ENCODE measurements at regions not wholly inside any gene's neighbourhood (a gene's known extent, or its start where the extent isn't known, plus 50 kb on each side); places are given as distances from the start of the nearest gene placed in this dataset.
"Not testable (repeated sequence)": the region's sequence is repeated elsewhere in the genome, so short reads cannot be mapped to it uniquely, and the experiment has no call there.

- ATAC-seq (ENCODE audit: low FRiP score in 2 of 2) (no peak), DNase-seq (no peak)
- TF ChIP-seq EP300 (IDR thresholded peaks at IDR 0.05) (no peak), CTCF (IDR thresholded peaks at IDR 0.05) (no peak), POLR2A (IDR thresholded peaks at IDR 0.05) (no peak), POLR2AphosphoS5 (IDR thresholded peaks at IDR 0.05) (no peak)
- H3K4me1 ChIP-seq, result no peaks in the 10 kb centered on the region
- no peaks in the 10 kb centered on the region for H3K9me3 ChIP-seq
- H3K27me3 ChIP-seq, result no peaks in the 10 kb centered on the region
- H3K36me3 ChIP-seq, result no peaks in the 10 kb centered on the region
- no peak overlapping the region for H3K27ac ChIP-seq
- WGBS, 2 donors, result 84 to 92% methylated on average over 1 of the region's 1 CpG
- no peak overlapping the region for H3K4me3 ChIP-seq
Measured at GRCh38 chr14:66272221-66272620, 213.9 kb upstream of the CCDC196 start.

- Histone ChIP-seq H3K36me3 (no peaks in the 10 kb centered on the region), H3K27me3 (no peaks in the 10 kb centered on the region), H3K27ac (no peak overlapping the region), H3K9me3 (no peaks in the 10 kb centered on the region), H3K4me3 (no peak overlapping the region), H3K4me1 (no peaks in the 10 kb centered on the region)
- peak in 1 of 2 donors; percentile 38 for ATAC-seq (ENCODE audit: low FRiP score in 2 of 2)
- DNase-seq, result no peak
- 0 to 56% methylated on average over 1 of the region's 1 CpG for WGBS, 2 donors
- no peak for TF ChIP-seq POLR2A (IDR thresholded peaks at IDR 0.05)
- TF ChIP-seq EP300 (IDR thresholded peaks at IDR 0.05), result no peak
- no peak for TF ChIP-seq CTCF (IDR thresholded peaks at IDR 0.05)
- TF ChIP-seq POLR2AphosphoS5 (IDR thresholded peaks at IDR 0.05), result no peak
Measured at GRCh38 chr14:66273261-66273832, 212.8 kb upstream of the CCDC196 start.

- H3K36me3 ChIP-seq; DNase-seq; H3K4me1 ChIP-seq; H3K4me3 ChIP-seq; ATAC-seq (ENCODE audit: low FRiP score in 2 of 2); H3K27ac ChIP-seq; H3K27me3 ChIP-seq; H3K9me3 ChIP-seq: not testable (repeated sequence)
- WGBS, 2 donors, result 89% methylated on average over 3 of the region's 3 CpGs
Measured at GRCh38 chr14:66278418-66278817, 207.8 kb upstream of the CCDC196 start.

- WGBS, 2 donors, result 84 to 85% methylated on average over 9 of the region's 9 CpGs
- no peak for TF ChIP-seq POLR2AphosphoS5 (IDR thresholded peaks at IDR 0.05)
- TF ChIP-seq POLR2A (IDR thresholded peaks at IDR 0.05), result no peak
- no peak for TF ChIP-seq CTCF (IDR thresholded peaks at IDR 0.05)
- TF ChIP-seq EP300 (IDR thresholded peaks at IDR 0.05), result no peak
- Histone ChIP-seq H3K36me3 (no peaks in the 10 kb centered on the region), H3K4me3 (no peak overlapping the region), H3K27me3 (no peaks in the 10 kb centered on the region), H3K9me3 (no peaks in the 10 kb centered on the region), H3K27ac (no peak overlapping the region), H3K4me1 (no peaks in the 10 kb centered on the region)
- DNase-seq (no peak), ATAC-seq (ENCODE audit: low FRiP score in 2 of 2) (peak in 1 of 2 donors; percentile 58)
Measured at GRCh38 chr14:66281036-66281776, 205.0 kb upstream of the CCDC196 start.

GRCh38 chr14:66284346-66284745, 201.8 kb upstream of the CCDC196 start:
- H3K4me3 ChIP-seq, result no peak overlapping the region
- H3K4me1 ChIP-seq, result no peaks in the 10 kb centered on the region
- no peaks in the 10 kb centered on the region for H3K9me3 ChIP-seq
- no peaks in the 10 kb centered on the region for H3K27me3 ChIP-seq
- no peak overlapping the region for H3K27ac ChIP-seq
- TF ChIP-seq POLR2A (IDR thresholded peaks at IDR 0.05), result no peak
- no peak for TF ChIP-seq CTCF (IDR thresholded peaks at IDR 0.05)
- no peak for TF ChIP-seq POLR2AphosphoS5 (IDR thresholded peaks at IDR 0.05)
- TF ChIP-seq EP300 (IDR thresholded peaks at IDR 0.05), result no peak
- WGBS, 2 donors, result 40 to 56% methylated on average over 1 of the region's 1 CpG
- no peaks in the 10 kb centered on the region for H3K36me3 ChIP-seq
- ATAC-seq (ENCODE audit: low FRiP score in 2 of 2) (no peak), DNase-seq (no peak)
